ENCODE measurements at regions not wholly inside any gene's neighbourhood (a gene's known extent, or its start where the extent isn't known, plus 50 kb on each side); places are given as distances from the start of the nearest gene placed in this dataset.

DNA sequence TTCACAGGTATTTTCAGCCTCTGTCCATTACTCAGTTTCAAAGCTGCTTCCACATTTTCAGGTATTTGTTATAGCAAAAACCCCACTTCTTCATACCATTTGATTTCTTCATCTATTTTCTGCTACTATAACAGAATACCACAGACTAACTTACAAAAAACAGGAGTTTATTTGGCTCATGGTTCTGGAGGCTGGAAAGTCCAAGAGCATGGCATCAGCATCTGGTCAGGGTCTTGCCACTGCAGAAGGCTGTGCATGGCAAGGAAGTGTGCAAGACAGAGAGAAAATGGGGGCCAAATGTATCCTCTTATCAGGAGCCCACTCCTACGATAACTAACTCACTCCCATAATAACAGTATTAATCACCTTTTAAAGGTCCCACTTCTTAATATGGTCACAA lies 82.8 kb upstream of the FOXA2 start:
- intact Hi-C loops (cut with micrococcal nuclease; ENCODE audit: unreplicated experiment): no loop called here
- Histone ChIP-seq H3K4me1 (ENCODE audit: insufficient read depth, low read length, poor library complexity, severe bottlenecking) (no peaks in the 10 kb centered on the region), H3K36me3 (ENCODE audit: insufficient read depth, low read length, poor library complexity, severe bottlenecking) (no peaks in the 10 kb centered on the region), H3K4me3 (ENCODE audit: low read depth, low read length, poor library complexity, severe bottlenecking) (no peak overlapping the region), H3K27ac (ENCODE audit: low read depth, low read length, poor library complexity, severe bottlenecking) (no peak overlapping the region), H3K27me3 (replicated peaks; ENCODE audit: insufficient read depth, low read depth, low read length, poor library complexity) (peaks cover 6% of the 10 kb centered on the region), H3K9me3 (ENCODE audit: low read depth, low read length, poor library complexity, severe bottlenecking) (peaks cover 4% of the 10 kb centered on the region)
- CTCF ChIA-PET: no interaction called here
- no TSS peak for BruUV-seq (replicated peaks)
- POLR2A ChIA-PET (ENCODE audit: low non-redundant PET): no interaction called here
- DNase-seq (ENCODE audit: low spot score): no peak
- TF ChIP-seq CTCF (conservative IDR thresholded peaks at IDR 0.05; ENCODE audit: low read depth, low read length): no peak
- TF ChIP-seq EZH2 (IDR thresholded peaks at IDR 0.05; ENCODE audit: borderline replicate concordance, low read depth, low read length, poor library complexity, severe bottlenecking): no peak

DNA sequence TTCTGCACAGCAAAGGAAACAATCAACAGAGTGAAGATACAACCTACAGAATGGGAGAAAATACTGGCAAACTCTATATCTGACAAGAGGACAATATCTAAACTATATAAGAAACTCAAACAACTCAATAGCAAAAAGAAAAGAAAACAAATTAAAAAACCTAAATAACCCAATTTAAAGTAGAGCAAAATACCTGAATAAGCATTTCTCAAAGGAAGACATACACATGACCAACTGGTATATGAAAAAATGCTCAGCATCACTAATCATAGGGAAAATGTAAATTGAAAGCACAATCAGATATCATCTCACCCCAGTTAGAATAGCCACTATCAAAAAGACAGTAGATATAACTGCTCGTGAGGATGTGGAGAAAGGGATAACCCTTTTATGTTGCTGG lies 87.8 kb upstream of the FOXA2 start:
- POLR2A ChIA-PET (ENCODE audit: low non-redundant PET): no interaction called here

GRCh38 chr20:22673467-22673866 lies 89.1 kb upstream of the FOXA2 start:
- Histone ChIP-seq H3K4me1 (ENCODE audit: insufficient read depth, low read length, poor library complexity, severe bottlenecking) (no peaks in the 10 kb centered on the region), H3K36me3 (ENCODE audit: insufficient read depth, low read length, poor library complexity, severe bottlenecking) (no peaks in the 10 kb centered on the region), H3K4me3 (ENCODE audit: low read depth, low read length, poor library complexity, severe bottlenecking) (no peak overlapping the region), H3K27me3 (replicated peaks; ENCODE audit: insufficient read depth, low read depth, low read length, poor library complexity) (peaks cover 12% of the 10 kb centered on the region), H3K27ac (ENCODE audit: low read depth, low read length, poor library complexity, severe bottlenecking) (no peak overlapping the region), H3K9me3 (ENCODE audit: low read depth, low read length, poor library complexity, severe bottlenecking) (peaks cover 5% of the 10 kb centered on the region)
- ChIA-PET CTCF (no interaction called here), POLR2A (ENCODE audit: low non-redundant PET) (no interaction called here)
- DNase-seq (ENCODE audit: low spot score): no peak
- intact Hi-C loops (cut with micrococcal nuclease; ENCODE audit: unreplicated experiment): no loop called here
- BruUV-seq (replicated peaks): no TSS peak
- TF ChIP-seq EZH2 (IDR thresholded peaks at IDR 0.05; ENCODE audit: borderline replicate concordance, low read depth, low read length, poor library complexity, severe bottlenecking) (no peak), CTCF (conservative IDR thresholded peaks at IDR 0.05; ENCODE audit: low read depth, low read length) (no peak)

More for the DNA sequence above, 87.8 kb upstream of the FOXA2 start:
- no TSS peak for BruUV-seq (replicated peaks)
- Histone ChIP-seq H3K27ac (ENCODE audit: low read depth, low read length, poor library complexity, severe bottlenecking) (no peak overlapping the region), H3K9me3 (ENCODE audit: low read depth, low read length, poor library complexity, severe bottlenecking) (peaks cover 4% of the 10 kb centered on the region), H3K36me3 (ENCODE audit: insufficient read depth, low read length, poor library complexity, severe bottlenecking) (no peaks in the 10 kb centered on the region), H3K27me3 (replicated peaks; ENCODE audit: insufficient read depth, low read depth, low read length, poor library complexity) (peaks cover 12% of the 10 kb centered on the region), H3K4me3 (ENCODE audit: low read depth, low read length, poor library complexity, severe bottlenecking) (no peak overlapping the region), H3K4me1 (ENCODE audit: insufficient read depth, low read length, poor library complexity, severe bottlenecking) (no peaks in the 10 kb centered on the region)
- TF ChIP-seq CTCF (conservative IDR thresholded peaks at IDR 0.05; ENCODE audit: low read depth, low read length) (no peak), EZH2 (IDR thresholded peaks at IDR 0.05; ENCODE audit: borderline replicate concordance, low read depth, low read length, poor library complexity, severe bottlenecking) (no peak)
- intact Hi-C loops (cut with micrococcal nuclease; ENCODE audit: unreplicated experiment): no loop called here
- CTCF ChIA-PET: no interaction called here
- no peak for DNase-seq (ENCODE audit: low spot score)
